Stimulated activated CD8-positive, alpha-beta memory T cell treated with anti-CD3 and anti-CD28 coated beads, Interleukin-7, amount 100 ng/mL, for 48 hours (primary cell): ENCODE measurements at regions not wholly inside any gene's neighbourhood (a gene's known extent, or its start where the extent isn't known, plus 50 kb on each side); places are given as distances from the start of the nearest gene placed in this dataset.

ENCODE experiments used
- DNase-seq, 2 donors: peaks; one replicate each; pipeline ENCODE4 v3.0.0-alpha.2; 2020; ENCODE audit warnings: low read depth in 1 of 2; ENCODE audit errors: extremely low read depth in 1 of 2

GRCh38 chr6:44701637-44702101 is 314.2 kb downstream of the CDC5L start:
- DNase-seq = no peak

- no peak for DNase-seq
These were observed 314.8 kb downstream of the CDC5L start for GRCh38 chr6:44702292-44702691.

GRCh38 chr6:44704240-44705150 is 317.0 kb downstream of the CDC5L start:
- DNase-seq = peak; percentile 37 to 51

- DNase-seq = no peak
These were observed 318.1 kb downstream of the CDC5L start for GRCh38 chr6:44705596-44705995.

GRCh38 chr6:44706011-44706410 is 318.5 kb downstream of the CDC5L start:
- DNase-seq = no peak

GRCh38 chr6:44708208-44708607 is 320.7 kb downstream of the CDC5L start:
- DNase-seq = no peak

- no peak for DNase-seq
These were observed 325.0 kb downstream of the CDC5L start for GRCh38 chr6:44712353-44713111.

- DNase-seq = no peak
These were observed 327.7 kb downstream of the CDC5L start for GRCh38 chr6:44715188-44715587.

GRCh38 chr6:44715925-44716324 is 328.4 kb downstream of the CDC5L start:
- no peak for DNase-seq

- no peak for DNase-seq
These were observed 329.9 kb downstream of the CDC5L start for GRCh38 chr6:44717431-44717830.

GRCh38 chr6:44721954-44722578 is 334.6 kb downstream of the CDC5L start:
- no peak for DNase-seq

GRCh38 chr6:44722736-44723135 is 335.2 kb downstream of the CDC5L start:
- DNase-seq = no peak

- DNase-seq = no peak
These were observed 336.1 kb downstream of the CDC5L start for GRCh38 chr6:44723439-44724197.

GRCh38 chr6:44725070-44725469 is 337.6 kb downstream of the CDC5L start:
- no peak for DNase-seq

- no peak for DNase-seq
These were observed 340.4 kb downstream of the CDC5L start for GRCh38 chr6:44727651-44728630.

- no peak for DNase-seq
These were observed 343.4 kb downstream of the CDC5L start for GRCh38 chr6:44730771-44731391.

- DNase-seq = no peak
These were observed 344.1 kb downstream of the CDC5L start for GRCh38 chr6:44731485-44732095.

- no peak for DNase-seq
These were observed 344.7 kb downstream of the CDC5L start for GRCh38 chr6:44732243-44732642.

GRCh38 chr6:44733126-44733525 is 345.6 kb downstream of the CDC5L start:
- no peak for DNase-seq
